CD14-positive monocyte (primary cell): ENCODE measurements at regions not wholly inside any gene's neighbourhood (a gene's known extent, or its start where the extent isn't known, plus 50 kb on each side); places are given as distances from the start of the nearest gene placed in this dataset.

Source experiments
- DNase-seq, 3 donors: peaks; one replicate each; pipeline ENCODE4 v3.0.0-alpha.2; 2011 to 2022
- H2AFZ ChIP-seq: 2 replicates; pipeline ENCODE4 v1.6.0; 2012; ENCODE audit warnings: mild to moderate bottlenecking, low read depth, low read length, inconsistent platforms; ENCODE audit not compliant: insufficient read depth, poor library complexity, severe bottlenecking
- H3K27ac ChIP-seq, 2 donors: 1 replicate in 1 of 2; 2 replicates in 1 of 2; pipeline ENCODE4 v1.5.1; 2012 to 2013; ENCODE audit warnings: low read length in 2 of 2, control low read depth in 1 of 2, inconsistent platforms in 1 of 2, low read depth in 1 of 2, mild to moderate bottlenecking in 1 of 2
- H3K27me3 ChIP-seq, 2 donors: one replicate each; pipeline versions ENCODE4 v1.6.0 to v1.6.1; 2011 to 2013; ENCODE audit warnings: low read length in 2 of 2; ENCODE audit not compliant: control insufficient read depth in 2 of 2, insufficient read depth in 2 of 2
- H3K36me3 ChIP-seq, 2 donors: replicated peaks in 1 of 2; 1 replicate in 1 of 2; 2 replicates in 1 of 2; pipeline versions ENCODE4 v1.5.1 to v1.6.1; 2012 to 2013; ENCODE audit warnings: low read length in 2 of 2, control low read depth in 1 of 2, inconsistent platforms in 1 of 2, mild to moderate bottlenecking in 1 of 2; ENCODE audit not compliant: insufficient read depth in 2 of 2, control insufficient read depth in 1 of 2
- H3K4me1 ChIP-seq, 2 donors: 1 replicate in 1 of 2; 2 replicates in 1 of 2; pipeline versions ENCODE4 v1.5.1 to v1.6.1; 2012 to 2013; ENCODE audit warnings: low read length in 2 of 2, control low read depth in 1 of 2, inconsistent platforms in 1 of 2, mild to moderate bottlenecking in 1 of 2, moderate library complexity in 1 of 2; ENCODE audit not compliant: insufficient read depth in 2 of 2, control insufficient read depth in 1 of 2
- H3K4me2 ChIP-seq: replicated peaks from 2 replicates; pipeline ENCODE3; 2012; ENCODE audit warnings: low read length, moderate library complexity, mild to moderate bottlenecking; ENCODE audit not compliant: poor library complexity, severe bottlenecking; ENCODE audit errors: extremely low read depth
- H3K4me3 ChIP-seq, 3 experiments: fragments of 200-600 bp in 1 of 3; sonication (generic) in 1 of 3; replicated peaks in 1 of 3; 1 replicate in 2 of 3; 2 replicates in 1 of 3; pipeline ENCODE4 v1.5.1; 2011 to 2013; ENCODE audit warnings: low read length in 3 of 3, mild to moderate bottlenecking in 3 of 3, control low read depth in 2 of 3, low read depth in 2 of 3, inconsistent platforms in 1 of 3, moderate library complexity in 1 of 3
- H3K79me2 ChIP-seq: 2 replicates; pipeline ENCODE4 v1.6.0; 2012; ENCODE audit warnings: mild to moderate bottlenecking, control low read depth, inconsistent platforms, low read length, moderate library complexity; ENCODE audit not compliant: insufficient read depth
- H3K9ac ChIP-seq: 2 replicates; pipeline ENCODE4 v1.6.0; 2017; ENCODE audit warnings: low read length, mild to moderate bottlenecking; ENCODE audit not compliant: insufficient read depth, poor library complexity, severe bottlenecking
- H3K9me3 ChIP-seq, 2 donors: replicated peaks in 1 of 2; 1 replicate in 1 of 2; 2 replicates in 1 of 2; pipeline versions ENCODE4 v1.5.1 to v1.6.1; 2012 to 2013; ENCODE audit warnings: low read length in 2 of 2, control low read depth in 1 of 2; ENCODE audit not compliant: control insufficient read depth in 1 of 2, insufficient read depth in 1 of 2
- H4K20me1 ChIP-seq: 2 replicates; pipeline ENCODE4 v1.6.0; 2012; ENCODE audit warnings: mild to moderate bottlenecking, low read length, control low read depth, moderate library complexity; ENCODE audit not compliant: insufficient read depth
- H3K27ac Mint-ChIP-seq, 7 donors: one replicate each; pipeline ENCODE4 v1.8.0; 2020; ENCODE audit warnings: mild to moderate bottlenecking in 7 of 7, mixed read lengths in 7 of 7, moderate library complexity in 6 of 7, inconsistent platforms in 2 of 7
- H3K27me3 Mint-ChIP-seq, 3 donors: one replicate each; pipeline ENCODE4 v1.8.0; 2021 to 2022; ENCODE audit warnings: low read depth in 3 of 3, mild to moderate bottlenecking in 3 of 3, mixed read lengths in 3 of 3, moderate library complexity in 3 of 3, inconsistent platforms in 1 of 3
- H3K36me3 Mint-ChIP-seq, 2 donors: one replicate each; pipeline ENCODE4 v1.8.0; 2020; ENCODE audit warnings: mixed read lengths in 2 of 2, inconsistent platforms in 1 of 2, mild to moderate bottlenecking in 1 of 2
- H3K4me1 Mint-ChIP-seq: one replicate; pipeline ENCODE4 v1.8.0; 2020; ENCODE audit warnings: mild to moderate bottlenecking, mixed read lengths
- H3K4me3 Mint-ChIP-seq, 2 donors: one replicate each; pipeline ENCODE4 v1.8.0; 2020; ENCODE audit warnings: mild to moderate bottlenecking in 2 of 2, mixed read lengths in 2 of 2, moderate library complexity in 1 of 2
- H3K9me3 Mint-ChIP-seq, 7 donors: one replicate each; pipeline ENCODE4 v1.8.0; 2020 to 2022; ENCODE audit warnings: mixed read lengths in 7 of 7, mild to moderate bottlenecking in 6 of 7, moderate library complexity in 6 of 7, inconsistent platforms in 2 of 7
- WGBS: methylation state at CpG from one replicate; pipeline ENCODE4 v1.1.5; 2013; ENCODE audit warnings: missing lambda C conversion rate; ENCODE audit not compliant: insufficient coverage; 5-methylcytosine and 5-hydroxymethylcytosine counted together
- intact Hi-C, 2 donors: fragments of 100-400 bp; cut with micrococcal nuclease; formaldehyde crosslinking; loops; one replicate each; pipeline versions ENCODE4 v1.15.0 to v1.15.1; 2023
- TF ChIP-seq, protein P1 (sequence below): fragments of 200-600 bp; IDR thresholded peaks from one replicate; pipeline ENCODE4 v1.8.0; 2022; ENCODE audit warnings: antibody characterized with exemption, mild to moderate bottlenecking

DNA sequence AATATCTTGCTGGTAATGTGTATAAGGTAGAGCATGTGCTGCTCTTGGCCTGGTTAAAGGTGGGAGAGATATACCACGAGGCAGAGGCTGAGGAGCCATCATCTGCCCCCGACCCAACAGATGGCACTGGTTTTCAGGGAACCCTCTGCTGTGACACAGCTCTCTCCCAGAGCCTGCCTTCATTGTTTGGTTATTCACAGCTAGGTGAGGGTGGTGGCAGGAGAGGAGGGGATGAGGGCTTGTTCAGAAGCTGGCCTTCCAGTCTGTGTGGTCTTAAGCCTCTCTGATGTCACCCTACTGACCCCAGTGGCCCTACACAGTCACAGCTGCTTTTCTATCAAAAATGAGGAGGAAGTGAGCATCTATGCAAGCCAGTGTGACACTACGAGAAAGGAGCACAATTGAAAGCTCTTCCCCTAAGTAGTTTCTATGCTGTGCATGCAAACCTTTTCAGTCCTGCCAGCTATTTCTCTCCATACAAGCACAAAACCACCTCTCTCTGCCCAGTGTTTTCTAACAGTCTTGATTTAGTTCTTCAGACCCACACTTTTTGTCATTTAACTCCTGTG lies 258.4 kb upstream of the AGTR1 start:
- 65% methylated on average over 2 of the region's 3 CpGs for WGBS
- no peaks in the 10 kb centered on the region for H3K9me3 ChIP-seq
- Mint-ChIP-seq H3K4me3 (no peak overlapping the region), H3K27ac (no peak overlapping the region), H3K9me3 (peaks cover 0 to 3% (median 0%) of the 10 kb centered on the region in 7 donors), H3K4me1 (no peaks in the 10 kb centered on the region), H3K27me3 (peaks cover 1 to 2% (median 2%) of the 10 kb centered on the region in 3 donors), H3K36me3 (no peaks in the 10 kb centered on the region)
- no peak overlapping the region for H3K9ac ChIP-seq
- H2AFZ ChIP-seq = no peak overlapping the region
- no peaks in the 10 kb centered on the region for H4K20me1 ChIP-seq
- no peaks in the 10 kb centered on the region for H3K36me3 ChIP-seq
- H3K4me1 ChIP-seq = no peaks in the 10 kb centered on the region
- H3K4me3 ChIP-seq = no peak overlapping the region
- H3K27me3 ChIP-seq = no peaks in the 10 kb centered on the region
- intact Hi-C loops = no loop called here
- no peak overlapping the region for H3K4me2 ChIP-seq
- H3K27ac ChIP-seq = no peak overlapping the region
- TF ChIP-seq, protein P1, sequence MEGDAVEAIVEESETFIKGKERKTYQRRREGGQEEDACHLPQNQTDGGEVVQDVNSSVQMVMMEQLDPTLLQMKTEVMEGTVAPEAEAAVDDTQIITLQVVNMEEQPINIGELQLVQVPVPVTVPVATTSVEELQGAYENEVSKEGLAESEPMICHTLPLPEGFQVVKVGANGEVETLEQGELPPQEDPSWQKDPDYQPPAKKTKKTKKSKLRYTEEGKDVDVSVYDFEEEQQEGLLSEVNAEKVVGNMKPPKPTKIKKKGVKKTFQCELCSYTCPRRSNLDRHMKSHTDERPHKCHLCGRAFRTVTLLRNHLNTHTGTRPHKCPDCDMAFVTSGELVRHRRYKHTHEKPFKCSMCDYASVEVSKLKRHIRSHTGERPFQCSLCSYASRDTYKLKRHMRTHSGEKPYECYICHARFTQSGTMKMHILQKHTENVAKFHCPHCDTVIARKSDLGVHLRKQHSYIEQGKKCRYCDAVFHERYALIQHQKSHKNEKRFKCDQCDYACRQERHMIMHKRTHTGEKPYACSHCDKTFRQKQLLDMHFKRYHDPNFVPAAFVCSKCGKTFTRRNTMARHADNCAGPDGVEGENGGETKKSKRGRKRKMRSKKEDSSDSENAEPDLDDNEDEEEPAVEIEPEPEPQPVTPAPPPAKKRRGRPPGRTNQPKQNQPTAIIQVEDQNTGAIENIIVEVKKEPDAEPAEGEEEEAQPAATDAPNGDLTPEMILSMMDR = no peak
- H3K79me2 ChIP-seq = no peaks in the 10 kb centered on the region
- DNase-seq = no peak

DNA sequence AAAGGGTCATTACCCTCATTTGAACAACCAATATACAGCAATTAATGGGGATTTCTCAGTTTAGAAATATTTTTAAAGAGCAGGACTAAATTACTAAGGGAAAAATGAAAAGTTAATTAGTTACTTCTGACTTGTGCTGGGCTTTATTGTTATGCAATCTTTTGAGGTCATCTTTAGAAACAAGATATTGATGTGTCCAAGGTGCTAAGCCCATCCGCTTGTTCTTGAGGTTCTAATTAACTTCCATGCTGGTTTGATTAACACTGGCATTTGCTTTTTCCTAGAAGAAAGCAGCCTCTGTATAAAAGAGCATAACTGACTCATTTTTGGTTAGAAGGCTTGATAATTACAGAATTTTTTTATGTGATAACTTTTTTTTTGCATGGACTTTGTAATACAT lies 256.5 kb upstream of the AGTR1 start:
- no peak for DNase-seq
- H3K4me3 Mint-ChIP-seq = no peak overlapping the region
- no peak overlapping the region for H2AFZ ChIP-seq
- no peaks in the 10 kb centered on the region for H3K79me2 ChIP-seq
- no CpG with 5 or more reads among the region's 1 CpG for WGBS
- H3K4me1 Mint-ChIP-seq = no peaks in the 10 kb centered on the region
- no peak overlapping the region for H3K4me2 ChIP-seq
- H3K27ac ChIP-seq = no peak overlapping the region
- peaks cover 1 to 2% (median 1%) of the 10 kb centered on the region in 3 donors for H3K27me3 Mint-ChIP-seq
- H3K36me3 ChIP-seq = no peaks in the 10 kb centered on the region
- no peaks in the 10 kb centered on the region for H3K4me1 ChIP-seq
- no peaks in the 10 kb centered on the region for H3K36me3 Mint-ChIP-seq
- no peak overlapping the region for H3K4me3 ChIP-seq
- H4K20me1 ChIP-seq = no peaks in the 10 kb centered on the region
- H3K9me3 ChIP-seq = no peaks in the 10 kb centered on the region
- intact Hi-C loops = no loop called here
- peaks cover 0 to 3% (median 0%) of the 10 kb centered on the region in 7 donors for H3K9me3 Mint-ChIP-seq
- no peak overlapping the region for H3K27ac Mint-ChIP-seq
- TF ChIP-seq, protein P1 = no peak
- no peak overlapping the region for H3K9ac ChIP-seq
- no peaks in the 10 kb centered on the region for H3K27me3 ChIP-seq
